Stimulated activated naive CD8-positive, alpha-beta T cell treated with anti-CD3 and anti-CD28 coated beads, Interleukin-15, amount 100 ng/mL, for 72 hours (primary cell): ENCODE measurements at regions not wholly inside any gene's neighbourhood (a gene's known extent, or its start where the extent isn't known, plus 50 kb on each side); places are given as distances from the start of the nearest gene placed in this dataset.

Experiments
- ATAC-seq: fragments of 150-1000 bp; cut with Tn5 transposase; 2 replicates; pipeline ENCODE4 v1.10.0; 2021; ENCODE audit warnings: mild to moderate bottlenecking, moderate library complexity
- DNase-seq, 2 donors: peaks; one replicate each; pipeline ENCODE4 v3.0.0; 2021 to 2022
- H3K27ac Mint-ChIP-seq, 2 donors: one replicate each; pipeline ENCODE4 v1.8.0; 2022; ENCODE audit warnings: mild to moderate bottlenecking in 2 of 2, mixed read lengths in 2 of 2, moderate library complexity in 2 of 2
- H3K27me3 Mint-ChIP-seq: one replicate; pipeline ENCODE4 v1.8.0; 2022; ENCODE audit warnings: mixed read lengths
- H3K4me1 Mint-ChIP-seq: one replicate; pipeline ENCODE4 v1.8.0; 2022; ENCODE audit warnings: mild to moderate bottlenecking, mixed read lengths
- H3K4me3 Mint-ChIP-seq, 2 donors: one replicate each; pipeline ENCODE4 v1.8.0; 2022; ENCODE audit warnings: mild to moderate bottlenecking in 2 of 2, mixed read lengths in 2 of 2, moderate library complexity in 1 of 2
- H3K9me3 Mint-ChIP-seq, 2 donors: one replicate each; pipeline ENCODE4 v1.8.0; 2022; ENCODE audit warnings: mixed read lengths in 2 of 2

- ATAC-seq (no peak), DNase-seq (no peak)
- Mint-ChIP-seq H3K4me3 (no peak overlapping the region), H3K27me3 (no peaks in the 10 kb centered on the region), H3K4me1 (no peaks in the 10 kb centered on the region), H3K27ac (no peak overlapping the region), H3K9me3 (no peaks in the 10 kb centered on the region)
Measured at GRCh38 chr1:82704393-82704792, 903.7 kb downstream of the ADGRL2 start.

- DNase-seq (no peak), ATAC-seq (no peak)
- no peaks in the 10 kb centered on the region for H3K27me3 Mint-ChIP-seq
- no peak overlapping the region for H3K27ac Mint-ChIP-seq
- H3K4me1 Mint-ChIP-seq: no peaks in the 10 kb centered on the region
- H3K9me3 Mint-ChIP-seq: no peaks in the 10 kb centered on the region
- H3K4me3 Mint-ChIP-seq: no peak overlapping the region
Measured at GRCh38 chr1:82703951-82704350, 903.2 kb downstream of the ADGRL2 start.

GRCh38 chr1:82700476-82700875, 899.7 kb downstream of the ADGRL2 start:
- DNase-seq: no peak
- no peak overlapping the region for H3K4me3 Mint-ChIP-seq
- ATAC-seq: no peak
- H3K27me3 Mint-ChIP-seq: no peaks in the 10 kb centered on the region
- no peaks in the 10 kb centered on the region for H3K9me3 Mint-ChIP-seq
- no peak overlapping the region for H3K27ac Mint-ChIP-seq
- no peaks in the 10 kb centered on the region for H3K4me1 Mint-ChIP-seq

- H3K9me3 Mint-ChIP-seq: no peaks in the 10 kb centered on the region
Measured at GRCh38 chr1:82697965-82698364, 897.2 kb downstream of the ADGRL2 start.

GRCh38 chr1:82695443-82695842, 894.7 kb downstream of the ADGRL2 start:
- H3K9me3 Mint-ChIP-seq: peaks cover 0 to 5% of the 10 kb centered on the region in 2 donors
- no peak overlapping the region for H3K4me3 Mint-ChIP-seq
- ATAC-seq (no peak), DNase-seq (no peak)
- H3K4me1 Mint-ChIP-seq: no peaks in the 10 kb centered on the region
- H3K27me3 Mint-ChIP-seq: no peaks in the 10 kb centered on the region
- no peak overlapping the region for H3K27ac Mint-ChIP-seq

More at GRCh38 chr1:82697965-82698364, 897.2 kb downstream of the ADGRL2 start:
- Mint-ChIP-seq H3K27ac (no peak overlapping the region), H3K27me3 (no peaks in the 10 kb centered on the region), H3K4me1 (no peaks in the 10 kb centered on the region), H3K4me3 (no peak overlapping the region)
- ATAC-seq (no peak), DNase-seq (no peak)

- H3K27me3 Mint-ChIP-seq: no peaks in the 10 kb centered on the region
- no peaks in the 10 kb centered on the region for H3K4me1 Mint-ChIP-seq
Measured at GRCh38 chr1:82690411-82690810, 889.7 kb downstream of the ADGRL2 start.

GRCh38 chr1:82689217-82689616, 888.5 kb downstream of the ADGRL2 start:
- no peaks in the 10 kb centered on the region for H3K27me3 Mint-ChIP-seq
- H3K27ac Mint-ChIP-seq: no peak overlapping the region
- H3K4me3 Mint-ChIP-seq: no peak overlapping the region
- no peak for ATAC-seq
- no peak for DNase-seq
- H3K9me3 Mint-ChIP-seq: peaks cover 19 to 22% of the 10 kb centered on the region in 2 donors
- no peaks in the 10 kb centered on the region for H3K4me1 Mint-ChIP-seq

More at GRCh38 chr1:82690411-82690810, 889.7 kb downstream of the ADGRL2 start:
- Mint-ChIP-seq H3K4me3 (no peak overlapping the region), H3K9me3 (peaks cover 19 to 22% of the 10 kb centered on the region in 2 donors), H3K27ac (no peak overlapping the region)
- ATAC-seq: no peak
- DNase-seq: no peak

- DNase-seq (no peak), ATAC-seq (no peak)
- H3K27me3 Mint-ChIP-seq: no peaks in the 10 kb centered on the region
- H3K27ac Mint-ChIP-seq: no peak overlapping the region
- H3K9me3 Mint-ChIP-seq: peaks cover 26 to 27% of the 10 kb centered on the region in 2 donors
- H3K4me1 Mint-ChIP-seq: no peaks in the 10 kb centered on the region
- no peak overlapping the region for H3K4me3 Mint-ChIP-seq
Measured at GRCh38 chr1:82686774-82687173, 886.0 kb downstream of the ADGRL2 start.

- Mint-ChIP-seq H3K27me3 (no peaks in the 10 kb centered on the region), H3K9me3 (no peaks in the 10 kb centered on the region), H3K4me1 (no peaks in the 10 kb centered on the region), H3K4me3 (no peak overlapping the region), H3K27ac (no peak overlapping the region)
- DNase-seq (no peak), ATAC-seq (no peak)
Measured at GRCh38 chr1:82646888-82647287, 846.2 kb downstream of the ADGRL2 start.

- no peak overlapping the region for H3K27ac Mint-ChIP-seq
- ATAC-seq (no peak), DNase-seq (no peak)
- no peaks in the 10 kb centered on the region for H3K9me3 Mint-ChIP-seq
- H3K4me3 Mint-ChIP-seq: no peak overlapping the region
- H3K27me3 Mint-ChIP-seq: no peaks in the 10 kb centered on the region
- H3K4me1 Mint-ChIP-seq: no peaks in the 10 kb centered on the region
Measured at GRCh38 chr1:82646336-82646735, 845.6 kb downstream of the ADGRL2 start.

GRCh38 chr1:82644186-82644915, 843.6 kb downstream of the ADGRL2 start:
- no peak for DNase-seq
- Mint-ChIP-seq H3K27ac (no peak overlapping the region), H3K4me3 (no peak overlapping the region), H3K4me1 (no peaks in the 10 kb centered on the region), H3K27me3 (no peaks in the 10 kb centered on the region), H3K9me3 (no peaks in the 10 kb centered on the region)
- ATAC-seq: no peak

- ATAC-seq (no peak), DNase-seq (no peak)
- Mint-ChIP-seq H3K4me3 (no peak overlapping the region), H3K4me1 (no peaks in the 10 kb centered on the region), H3K9me3 (no peaks in the 10 kb centered on the region), H3K27me3 (no peaks in the 10 kb centered on the region), H3K27ac (no peak overlapping the region)
Measured at GRCh38 chr1:82640352-82640751, 839.6 kb downstream of the ADGRL2 start.

GRCh38 chr1:82634266-82634665, 833.5 kb downstream of the ADGRL2 start:
- ATAC-seq (no peak), DNase-seq (no peak)
- Mint-ChIP-seq H3K27me3 (no peaks in the 10 kb centered on the region), H3K4me3 (no peak overlapping the region), H3K27ac (no peak overlapping the region), H3K4me1 (no peaks in the 10 kb centered on the region), H3K9me3 (peaks cover 0 to 11% of the 10 kb centered on the region in 2 donors)

- Mint-ChIP-seq H3K27ac (no peak overlapping the region), H3K4me3 (no peak overlapping the region), H3K9me3 (peaks cover 0 to 11% of the 10 kb centered on the region in 2 donors), H3K27me3 (no peaks in the 10 kb centered on the region), H3K4me1 (no peaks in the 10 kb centered on the region)
- no peak for ATAC-seq
- no peak for DNase-seq
Measured at GRCh38 chr1:82632155-82632554, 831.4 kb downstream of the ADGRL2 start.

GRCh38 chr1:82628887-82629286, 828.2 kb downstream of the ADGRL2 start:
- Mint-ChIP-seq H3K27ac (no peak overlapping the region), H3K4me1 (no peaks in the 10 kb centered on the region), H3K4me3 (no peak overlapping the region), H3K9me3 (peaks cover 5 to 20% of the 10 kb centered on the region in 2 donors), H3K27me3 (no peaks in the 10 kb centered on the region)
- DNase-seq (no peak), ATAC-seq (no peak)

- H3K27ac Mint-ChIP-seq: no peak overlapping the region
- no peaks in the 10 kb centered on the region for H3K4me1 Mint-ChIP-seq
- no peaks in the 10 kb centered on the region for H3K27me3 Mint-ChIP-seq
- no peak overlapping the region for H3K4me3 Mint-ChIP-seq
- ATAC-seq: no peak
- H3K9me3 Mint-ChIP-seq: peaks cover 10 to 18% of the 10 kb centered on the region in 2 donors
- DNase-seq: no peak
Measured at GRCh38 chr1:82625537-82625936, 824.8 kb downstream of the ADGRL2 start.

GRCh38 chr1:82621076-82621475, 820.3 kb downstream of the ADGRL2 start:
- no peaks in the 10 kb centered on the region for H3K27me3 Mint-ChIP-seq
- no peak overlapping the region for H3K4me3 Mint-ChIP-seq
- no peak for DNase-seq
- no peak overlapping the region for H3K27ac Mint-ChIP-seq
- peaks cover 0 to 5% of the 10 kb centered on the region in 2 donors for H3K9me3 Mint-ChIP-seq
- ATAC-seq: no peak
- no peaks in the 10 kb centered on the region for H3K4me1 Mint-ChIP-seq
